AG10803 (cell line): ENCODE measurements at regions not wholly inside any gene's neighbourhood (a gene's known extent, or its start where the extent isn't known, plus 50 kb on each side); places are given as distances from the start of the nearest gene placed in this dataset.

Source experiments
- DNase-seq: peaks from one replicate; pipeline ENCODE4 v3.0.0; 2010; ENCODE audit warnings: low read depth
- H3K4me3 ChIP-seq: 2 replicates; pipeline ENCODE4 v1.5.1; 2011; ENCODE audit warnings: mild to moderate bottlenecking, low read length, control low read depth
- CTCF ChIP-seq: conservative IDR thresholded peaks from 2 replicates; pipeline ENCODE4 v1.5.1; 2011; ENCODE audit warnings: mild to moderate bottlenecking, low read length, control low read depth, inconsistent platforms

GRCh38 chr5:167950126-167950721 is 341.2 kb upstream of the WWC1 start:
- TF ChIP-seq CTCF, result no peak
- DNase-seq, result peak; percentile 96
- H3K4me3 ChIP-seq, result no peak overlapping the region

- H3K4me3 ChIP-seq, result no peak overlapping the region
- no peak for DNase-seq
- no peak for TF ChIP-seq CTCF
These were observed 340.3 kb upstream of the WWC1 start for GRCh38 chr5:167951116-167951515.

GRCh38 chr5:167952278-167952995 is 339.0 kb upstream of the WWC1 start:
- no peak overlapping the region for H3K4me3 ChIP-seq
- TF ChIP-seq CTCF, result no peak
- no peak for DNase-seq

- H3K4me3 ChIP-seq, result no peak overlapping the region
- no peak for TF ChIP-seq CTCF
- no peak for DNase-seq
These were observed 338.2 kb upstream of the WWC1 start for GRCh38 chr5:167953151-167953798.

GRCh38 chr5:167961731-167962130 is 329.7 kb upstream of the WWC1 start:
- DNase-seq, result no peak
- TF ChIP-seq CTCF, result no peak
- H3K4me3 ChIP-seq, result no peak overlapping the region

- TF ChIP-seq CTCF, result peak; percentile 41
- DNase-seq, result no peak
- H3K4me3 ChIP-seq, result no peak overlapping the region
These were observed 326.9 kb upstream of the WWC1 start for GRCh38 chr5:167964529-167964928.

GRCh38 chr5:167965710-167966109 is 325.7 kb upstream of the WWC1 start:
- DNase-seq, result no peak
- no peak for TF ChIP-seq CTCF
- no peak overlapping the region for H3K4me3 ChIP-seq
